ENCODE measurements at regions not wholly inside any gene's neighbourhood (a gene's known extent, or its start where the extent isn't known, plus 50 kb on each side); places are given as distances from the start of the nearest gene placed in this dataset.

GRCh38 chr6:1514078-1514477 lies 95.6 kb upstream of the FOXC1 start:
- Histone ChIP-seq H4K20me1 (ENCODE audit: insufficient read depth) (no peaks in the 10 kb centered on the region), H3K4me3 (IDR thresholded peaks at IDR 0.05; ENCODE audit: insufficient read depth, low read depth, low read length) (no peak overlapping the region), H3K27ac (no peak overlapping the region), H3K79me2 (ENCODE audit: insufficient read depth, low read depth) (no peaks in the 10 kb centered on the region), H3K9ac (no peak overlapping the region), H3K27me3 (ENCODE audit: insufficient read depth, low read depth) (no peaks in the 10 kb centered on the region), H3K4me2 (no peak overlapping the region), H3K36me3 (ENCODE audit: insufficient read depth) (no peaks in the 10 kb centered on the region), H2AFZ (ENCODE audit: low read depth) (no peak overlapping the region), H3K4me1 (ENCODE audit: low read depth, poor library complexity, severe bottlenecking) (no peaks in the 10 kb centered on the region)
- no peak for TF ChIP-seq CTCF (conservative IDR thresholded peaks at IDR 0.05; ENCODE audit: low read depth, low read length)

- no peak overlapping the region for H3K9ac ChIP-seq
- H3K4me1 ChIP-seq (ENCODE audit: low read depth, poor library complexity, severe bottlenecking): no peaks in the 10 kb centered on the region
- no peak overlapping the region for H2AFZ ChIP-seq (ENCODE audit: low read depth)
- no peaks in the 10 kb centered on the region for H3K79me2 ChIP-seq (ENCODE audit: insufficient read depth, low read depth)
- no peak overlapping the region for H3K27ac ChIP-seq
- no peak for TF ChIP-seq CTCF (conservative IDR thresholded peaks at IDR 0.05; ENCODE audit: low read depth, low read length)
- H3K4me2 ChIP-seq: no peak overlapping the region
- H4K20me1 ChIP-seq (ENCODE audit: insufficient read depth): no peaks in the 10 kb centered on the region
- H3K36me3 ChIP-seq (ENCODE audit: insufficient read depth): no peaks in the 10 kb centered on the region
- no peaks in the 10 kb centered on the region for H3K27me3 ChIP-seq (ENCODE audit: insufficient read depth, low read depth)
- H3K4me3 ChIP-seq (IDR thresholded peaks at IDR 0.05; ENCODE audit: insufficient read depth, low read depth, low read length): no peak overlapping the region
These were observed 94.4 kb upstream of the FOXC1 start for GRCh38 chr6:1515280-1515679.

GRCh38 chr6:1515781-1516180 lies 93.9 kb upstream of the FOXC1 start:
- Histone ChIP-seq H3K4me3 (IDR thresholded peaks at IDR 0.05; ENCODE audit: insufficient read depth, low read depth, low read length) (no peak overlapping the region), H3K4me1 (ENCODE audit: low read depth, poor library complexity, severe bottlenecking) (no peaks in the 10 kb centered on the region), H3K9ac (no peak overlapping the region), H3K27ac (no peak overlapping the region), H3K36me3 (ENCODE audit: insufficient read depth) (no peaks in the 10 kb centered on the region), H4K20me1 (ENCODE audit: insufficient read depth) (no peaks in the 10 kb centered on the region), H3K27me3 (ENCODE audit: insufficient read depth, low read depth) (no peaks in the 10 kb centered on the region), H2AFZ (ENCODE audit: low read depth) (no peak overlapping the region), H3K79me2 (ENCODE audit: insufficient read depth, low read depth) (no peaks in the 10 kb centered on the region), H3K4me2 (no peak overlapping the region)
- no peak for TF ChIP-seq CTCF (conservative IDR thresholded peaks at IDR 0.05; ENCODE audit: low read depth, low read length)

- Histone ChIP-seq H4K20me1 (ENCODE audit: insufficient read depth) (no peaks in the 10 kb centered on the region), H3K9ac (no peak overlapping the region), H2AFZ (ENCODE audit: low read depth) (no peak overlapping the region), H3K27me3 (ENCODE audit: insufficient read depth, low read depth) (no peaks in the 10 kb centered on the region), H3K27ac (no peak overlapping the region), H3K79me2 (ENCODE audit: insufficient read depth, low read depth) (no peaks in the 10 kb centered on the region), H3K4me3 (IDR thresholded peaks at IDR 0.05; ENCODE audit: insufficient read depth, low read depth, low read length) (no peak overlapping the region), H3K36me3 (ENCODE audit: insufficient read depth) (no peaks in the 10 kb centered on the region), H3K4me2 (no peak overlapping the region), H3K4me1 (ENCODE audit: low read depth, poor library complexity, severe bottlenecking) (no peaks in the 10 kb centered on the region)
- no peak for TF ChIP-seq CTCF (conservative IDR thresholded peaks at IDR 0.05; ENCODE audit: low read depth, low read length)
These were observed 92.8 kb upstream of the FOXC1 start for GRCh38 chr6:1516742-1517520.
